ENCODE measurements at regions not wholly inside any gene's neighbourhood (a gene's known extent, or its start where the extent isn't known, plus 50 kb on each side); places are given as distances from the start of the nearest gene placed in this dataset.
"Not testable (repeated sequence)": the region's sequence is repeated elsewhere in the genome, so short reads cannot be mapped to it uniquely, and the experiment has no call there.

DNA sequence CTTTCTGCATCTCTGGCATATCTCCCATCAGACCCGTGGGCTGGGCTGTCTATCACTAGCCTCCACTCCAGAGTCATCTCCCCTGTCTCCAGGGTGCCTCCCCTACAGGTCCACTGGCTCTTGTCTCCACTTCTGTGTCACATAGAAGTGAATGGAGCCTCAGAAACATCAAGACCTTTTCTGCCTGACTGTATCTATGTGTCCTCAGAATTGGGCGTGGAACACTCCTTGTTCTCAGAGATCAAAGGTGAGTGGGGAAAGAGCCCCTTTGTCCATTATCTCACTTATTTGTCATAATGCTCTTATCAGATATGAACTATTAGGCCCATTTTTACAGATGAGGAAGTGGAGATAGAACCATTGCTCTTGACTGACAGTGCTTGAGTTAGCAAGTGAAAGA, 211.0 kb downstream of the CYRIA start:
- FAIRE-seq, result no peak

- no peak for FAIRE-seq
Measured at GRCh38 chr2:16452123-16452522, 213.5 kb downstream of the CYRIA start.

GRCh38 chr2:16446706-16447105, 218.9 kb downstream of the CYRIA start:
- FAIRE-seq, result peak; percentile 24

DNA sequence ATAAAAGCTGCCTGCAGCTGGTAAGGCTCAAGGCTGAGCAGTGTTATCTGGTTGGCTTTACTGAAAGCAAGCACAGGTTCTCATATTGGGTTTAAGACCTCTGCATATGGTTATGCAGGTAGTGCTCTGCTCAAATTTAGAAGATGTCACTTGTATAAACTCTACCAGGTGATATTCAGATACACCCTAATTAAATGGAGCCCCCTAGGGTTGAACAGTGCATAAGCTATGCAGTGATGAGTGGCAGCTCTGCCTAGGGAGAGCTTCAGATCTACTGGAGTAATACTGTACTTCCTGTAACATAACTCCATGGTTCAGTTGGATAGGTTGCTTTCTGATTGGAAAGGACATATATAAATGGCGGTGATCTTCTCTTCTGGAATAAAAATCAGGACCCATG, 222.7 kb downstream of the CYRIA start:
- no peak for FAIRE-seq

GRCh38 chr2:16441431-16441830, 224.2 kb downstream of the CYRIA start:
- no peak for FAIRE-seq

DNA sequence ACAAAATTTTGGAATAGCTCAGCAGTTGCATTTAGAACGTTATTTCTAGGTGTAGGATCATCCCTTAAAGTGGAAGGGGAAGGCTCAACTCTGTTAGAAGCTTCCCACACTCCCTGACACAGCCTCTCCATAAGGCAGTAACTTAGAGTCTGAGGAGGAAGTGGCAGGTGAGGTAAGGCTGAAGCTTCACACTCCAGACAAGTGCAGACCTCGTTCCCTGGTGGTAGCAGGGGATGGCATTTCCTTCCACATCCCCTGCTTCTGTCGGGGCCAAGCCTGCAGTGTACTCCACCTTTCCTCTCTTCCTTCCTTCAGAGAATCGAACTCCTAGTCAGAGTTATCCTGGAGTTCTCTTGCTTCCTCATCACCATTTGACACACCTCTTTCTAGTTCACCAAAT, 224.7 kb downstream of the CYRIA start:
- FAIRE-seq, result no peak

DNA sequence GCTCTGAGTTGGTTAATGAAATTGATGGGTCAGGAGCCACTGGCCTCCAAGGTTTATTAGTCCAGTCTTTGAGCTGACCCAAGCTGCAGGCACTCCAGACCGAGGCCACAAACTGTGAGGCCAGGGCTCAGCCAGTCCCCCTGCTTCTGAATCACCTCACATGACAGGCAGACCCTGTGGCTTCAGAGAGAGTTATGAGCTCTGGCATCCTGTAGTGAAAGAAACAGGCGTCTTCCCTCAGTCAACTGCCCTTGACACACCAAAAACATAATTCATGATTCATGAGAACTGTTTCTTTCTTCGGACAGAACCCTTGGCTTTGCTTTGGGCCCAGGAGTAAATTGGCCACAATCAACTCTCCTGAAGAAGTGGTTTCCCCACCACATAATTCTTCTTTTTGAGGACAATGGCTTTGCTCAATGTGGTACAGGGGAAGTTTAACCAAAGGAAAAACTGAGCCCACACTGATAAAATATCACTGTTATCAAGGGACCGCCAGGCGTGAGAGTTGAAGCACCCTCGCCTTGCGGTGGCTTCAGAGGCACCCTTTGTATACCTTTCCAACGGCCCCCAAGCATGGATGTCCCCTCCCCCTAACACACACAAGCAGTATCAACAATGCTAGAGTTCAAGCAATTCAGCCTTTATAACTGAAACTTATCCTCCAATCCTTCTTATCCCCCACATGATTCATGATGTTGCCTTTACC, 226.9 kb downstream of the CYRIA start:
- FAIRE-seq, result no peak

DNA sequence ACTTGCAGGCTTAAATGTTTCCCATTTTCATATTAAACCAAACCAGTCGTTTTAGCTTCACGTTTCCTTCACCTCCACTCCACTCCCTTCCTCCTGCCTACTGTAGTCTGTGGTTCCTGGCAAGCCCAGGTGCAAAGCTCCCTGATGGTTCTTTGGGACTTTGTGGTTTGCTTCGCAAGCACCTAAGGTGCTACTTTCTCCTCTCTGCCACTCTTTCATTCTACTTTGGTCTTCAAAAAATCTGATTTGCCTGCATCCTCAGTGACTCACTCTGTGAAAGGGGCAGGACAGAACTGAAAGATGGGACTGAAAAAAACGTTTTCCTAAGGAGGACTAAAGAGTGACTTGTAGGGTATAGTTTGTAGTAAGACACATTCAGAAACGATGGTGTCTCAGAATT, 228.4 kb downstream of the CYRIA start:
- no peak for FAIRE-seq

DNA sequence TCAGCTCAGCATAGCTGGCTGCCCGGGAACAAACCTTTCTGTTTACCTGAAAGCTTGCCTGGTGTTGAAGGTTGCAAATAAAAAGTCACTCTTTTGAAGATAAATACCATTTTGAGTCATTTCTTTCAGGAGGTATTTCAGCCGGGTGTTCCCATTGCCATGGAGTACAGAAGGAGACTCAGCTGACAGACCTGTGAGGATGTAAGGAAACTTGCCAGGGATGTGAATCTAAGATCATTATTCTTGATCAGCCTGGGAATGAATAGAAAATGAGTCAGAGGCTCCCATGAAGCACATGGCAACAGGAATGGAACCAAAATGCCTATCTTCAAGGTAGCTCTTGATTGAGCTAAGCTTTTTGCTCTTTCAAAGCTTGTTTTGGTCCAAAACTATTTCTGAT, 231.2 kb downstream of the CYRIA start:
- FAIRE-seq, result no peak

- FAIRE-seq, result no peak
Measured at GRCh38 chr2:16430846-16431245, 234.8 kb downstream of the CYRIA start.

DNA sequence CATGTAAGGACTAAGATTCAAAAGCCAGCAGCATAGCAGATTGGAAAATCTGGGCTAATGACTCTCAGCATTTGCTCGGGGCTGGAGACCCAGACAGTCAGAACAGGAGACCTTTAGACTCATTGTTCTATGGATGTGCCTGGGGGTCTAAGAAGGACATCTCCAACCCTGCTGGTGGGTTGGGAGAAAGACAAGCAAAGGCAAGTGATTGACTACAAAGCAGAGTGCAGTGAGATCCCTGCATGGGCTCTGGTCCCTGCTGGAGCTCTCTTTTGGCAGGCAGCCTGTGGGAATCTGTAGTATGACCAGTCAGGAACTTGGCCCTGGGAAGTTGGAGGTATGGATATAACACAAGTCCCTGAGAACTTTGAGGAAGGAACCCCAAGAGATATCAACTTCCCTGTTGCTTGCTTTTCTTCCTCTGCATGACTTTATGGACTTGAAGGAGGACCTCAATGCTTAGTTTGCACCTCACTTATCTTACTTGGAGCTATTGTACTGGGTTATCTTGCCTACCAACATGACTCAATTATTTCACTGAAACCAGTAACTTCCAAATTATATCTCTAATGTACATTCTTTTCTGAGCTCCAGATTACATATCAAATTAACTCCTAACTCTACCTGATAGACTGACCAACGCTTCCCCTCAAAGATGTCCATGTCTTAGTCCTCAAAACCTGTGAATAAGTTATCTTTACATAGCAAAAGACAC, 236.0 kb downstream of the CYRIA start:
- no peak for FAIRE-seq

GRCh38 chr2:16429002-16429401, 236.6 kb downstream of the CYRIA start:
- FAIRE-seq, result no peak

GRCh38 chr2:16425462-16426336, 239.9 kb downstream of the CYRIA start:
- peak; percentile 58 for FAIRE-seq

DNA sequence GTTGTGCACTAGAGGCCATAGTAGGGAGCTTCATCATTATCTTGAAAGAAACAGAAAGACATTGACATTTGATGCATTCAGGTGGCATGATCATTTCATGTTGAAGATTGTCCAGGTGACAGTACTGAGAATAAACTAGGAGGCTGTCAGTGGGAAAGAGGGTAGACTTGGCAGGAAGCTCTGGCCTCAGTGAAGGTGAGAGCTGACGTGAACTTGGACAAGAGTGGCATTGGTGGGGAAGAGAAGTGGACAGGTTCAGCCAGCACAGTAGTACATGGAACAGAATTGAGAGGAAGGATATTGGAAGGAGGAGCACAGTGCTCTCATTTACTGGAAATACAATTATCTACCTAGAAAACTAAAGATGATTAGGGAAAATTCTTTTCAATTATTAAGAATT, 245.2 kb downstream of the CYRIA start:
- no peak for FAIRE-seq

DNA sequence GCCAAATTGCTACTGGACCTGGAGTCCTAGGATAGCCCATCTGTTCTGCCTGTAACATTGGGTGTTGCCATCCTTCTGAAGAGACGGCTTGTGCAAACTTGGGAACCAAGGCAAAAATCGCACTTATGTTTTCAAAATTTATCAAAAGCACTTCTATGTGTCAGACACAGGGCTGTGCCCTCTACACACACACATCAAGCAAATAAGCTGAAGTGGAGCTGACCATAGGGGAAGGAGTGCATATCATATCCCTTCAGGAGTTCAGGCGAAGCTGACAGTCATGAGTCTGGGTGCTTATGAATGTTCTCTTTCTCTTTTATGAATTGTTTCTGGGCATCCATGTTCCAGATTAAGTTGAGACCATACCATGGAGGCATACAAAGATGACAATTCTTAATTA, 247.9 kb downstream of the CYRIA start:
- no peak for FAIRE-seq

DNA sequence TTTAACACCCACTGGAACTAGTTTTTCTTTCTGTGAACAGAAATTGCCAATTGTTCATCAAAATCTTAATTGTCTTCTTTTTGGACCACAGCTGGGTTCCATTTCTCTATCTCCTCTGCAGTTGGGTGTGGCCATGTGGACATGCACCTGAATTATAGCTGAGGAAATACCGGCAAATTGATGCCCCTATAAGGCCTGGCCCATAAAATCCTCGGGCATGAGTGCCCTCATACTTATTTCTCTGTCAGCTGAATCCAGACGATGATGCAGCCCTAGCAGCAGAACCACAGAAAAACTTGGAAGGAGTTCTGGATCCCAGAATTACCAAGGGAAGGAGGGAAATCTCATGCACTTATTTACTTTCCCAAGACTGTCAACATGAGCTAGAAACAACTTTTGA, 249.0 kb downstream of the CYRIA start:
- FAIRE-seq, result no peak

DNA sequence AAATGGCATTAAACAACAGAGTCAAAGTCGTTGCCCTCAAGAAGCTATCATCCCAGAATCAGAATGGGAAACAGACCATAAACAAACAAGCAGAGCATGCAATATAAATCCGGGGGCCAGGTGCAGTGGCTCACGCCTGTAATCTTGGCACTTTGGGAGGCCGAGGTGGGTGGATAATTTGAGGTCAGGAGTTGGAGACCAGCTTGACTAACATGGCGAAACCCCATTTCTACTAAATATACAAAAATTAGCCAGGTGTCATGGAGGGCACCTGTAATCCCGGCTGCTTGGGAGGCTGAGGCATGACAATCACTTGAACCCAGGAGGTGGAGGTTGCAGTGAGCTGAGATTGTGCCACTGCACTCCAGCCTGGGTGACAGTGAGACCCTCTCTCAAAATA, 249.8 kb downstream of the CYRIA start:
- not testable (repeated sequence) for FAIRE-seq

- FAIRE-seq, result no peak
Measured at GRCh38 chr2:16413947-16414346, 251.7 kb downstream of the CYRIA start.

DNA sequence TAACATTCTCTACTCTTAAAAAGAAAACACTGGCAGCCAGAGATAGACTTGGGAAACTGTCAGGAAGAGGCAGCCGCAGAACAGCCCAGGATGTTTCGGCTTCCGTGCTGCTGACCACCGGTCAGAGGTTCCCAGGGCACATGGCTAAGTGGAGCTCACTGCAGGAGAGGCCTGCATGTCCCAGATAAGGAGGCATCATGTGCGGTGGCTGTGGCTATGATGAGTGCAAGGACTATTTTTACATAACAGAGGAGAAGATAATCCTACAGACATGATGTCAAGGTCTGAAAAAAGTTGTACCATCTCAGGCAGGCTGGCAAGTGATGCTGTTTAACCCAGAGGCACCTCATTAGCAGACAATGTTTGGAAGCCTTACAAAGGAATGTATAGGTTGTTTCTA, 252.3 kb downstream of the CYRIA start:
- FAIRE-seq, result no peak

DNA sequence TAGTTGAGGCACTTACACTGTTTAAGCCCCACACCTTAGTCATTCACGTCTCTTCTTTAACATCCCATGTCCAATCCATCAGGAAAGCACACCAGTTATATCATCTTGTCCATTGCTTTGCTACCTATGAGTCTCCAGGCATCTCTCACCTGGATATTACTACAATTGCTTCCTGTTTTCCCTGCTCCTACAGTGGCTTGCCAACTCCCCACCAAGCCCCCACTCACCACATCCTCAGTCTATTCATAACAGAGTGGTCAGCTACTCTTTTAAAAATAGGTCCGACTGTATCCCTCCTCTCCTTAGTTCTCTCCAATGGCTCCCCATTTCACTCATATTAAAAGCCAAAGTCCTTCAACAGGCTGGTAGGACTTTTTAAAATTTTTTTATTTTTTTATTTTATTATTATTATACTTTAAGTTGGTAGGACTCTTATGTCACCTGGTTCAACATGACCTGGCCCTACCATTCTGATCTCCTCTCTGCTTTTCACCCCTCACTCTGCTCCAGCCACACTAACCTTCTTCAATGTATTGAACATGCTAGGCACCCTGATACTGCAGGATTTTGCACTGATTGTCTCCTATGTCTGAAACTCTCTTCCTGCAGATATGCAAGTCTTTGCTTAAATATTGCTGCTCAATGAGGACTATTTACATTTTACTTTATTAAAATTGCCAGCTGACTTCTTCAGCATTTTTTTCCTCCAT, 253.2 kb downstream of the CYRIA start:
- FAIRE-seq, result no peak

- no peak for FAIRE-seq
Measured at GRCh38 chr2:16411788-16412187, 253.8 kb downstream of the CYRIA start.

DNA sequence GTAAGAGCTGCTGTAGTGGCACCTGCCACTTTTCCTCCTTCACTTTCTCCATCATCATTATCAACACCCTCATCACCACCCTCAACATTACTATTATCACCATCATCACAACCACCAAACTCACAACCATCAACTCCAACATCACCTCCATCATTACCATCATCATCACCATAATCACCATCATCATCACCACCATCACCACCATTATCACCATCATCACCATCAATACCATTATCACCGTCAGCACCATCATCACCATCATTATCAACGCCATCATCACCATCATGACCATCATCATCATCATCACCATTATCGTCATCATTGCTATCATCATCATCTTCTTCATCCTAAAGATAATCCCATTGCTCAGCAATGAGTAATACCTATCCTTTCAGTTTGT, 255.8 kb downstream of the CYRIA start:
- no peak for FAIRE-seq

DNA sequence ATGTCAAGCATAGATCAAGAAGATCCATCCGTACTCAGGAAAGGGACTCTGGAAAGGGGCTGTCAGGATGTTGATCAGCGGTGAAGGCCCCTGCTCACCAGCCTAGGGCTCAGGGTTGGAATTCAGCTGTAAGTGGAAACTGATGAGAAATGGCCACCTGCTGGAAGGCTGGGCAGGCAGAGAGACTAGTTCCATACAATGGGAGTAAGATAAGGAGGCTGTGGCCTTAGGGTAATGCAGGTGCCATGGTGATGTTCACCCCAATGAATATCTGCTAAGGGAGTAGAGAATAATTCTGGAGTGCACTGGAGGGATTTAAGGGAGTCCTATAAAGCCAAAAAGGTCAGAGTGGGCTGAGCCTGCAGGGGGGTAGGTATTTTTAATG, 256.6 kb downstream of the CYRIA start:
- FAIRE-seq, result no peak
